T-helper 2 cell treated with Interferon-gamma antibody and Interleukin-4, amounts not matched to agents 100 ng/mL and 5 ng/mL, for 36 hours (primary cell): ENCODE measurements at regions not wholly inside any gene's neighbourhood (a gene's known extent, or its start where the extent isn't known, plus 50 kb on each side); places are given as distances from the start of the nearest gene placed in this dataset.

Experiments used
- intact Hi-C: fragments of 100-400 bp; cut with micrococcal nuclease; formaldehyde crosslinking; loops from one replicate; pipeline ENCODE4 v1.15.1; 2023

DNA sequence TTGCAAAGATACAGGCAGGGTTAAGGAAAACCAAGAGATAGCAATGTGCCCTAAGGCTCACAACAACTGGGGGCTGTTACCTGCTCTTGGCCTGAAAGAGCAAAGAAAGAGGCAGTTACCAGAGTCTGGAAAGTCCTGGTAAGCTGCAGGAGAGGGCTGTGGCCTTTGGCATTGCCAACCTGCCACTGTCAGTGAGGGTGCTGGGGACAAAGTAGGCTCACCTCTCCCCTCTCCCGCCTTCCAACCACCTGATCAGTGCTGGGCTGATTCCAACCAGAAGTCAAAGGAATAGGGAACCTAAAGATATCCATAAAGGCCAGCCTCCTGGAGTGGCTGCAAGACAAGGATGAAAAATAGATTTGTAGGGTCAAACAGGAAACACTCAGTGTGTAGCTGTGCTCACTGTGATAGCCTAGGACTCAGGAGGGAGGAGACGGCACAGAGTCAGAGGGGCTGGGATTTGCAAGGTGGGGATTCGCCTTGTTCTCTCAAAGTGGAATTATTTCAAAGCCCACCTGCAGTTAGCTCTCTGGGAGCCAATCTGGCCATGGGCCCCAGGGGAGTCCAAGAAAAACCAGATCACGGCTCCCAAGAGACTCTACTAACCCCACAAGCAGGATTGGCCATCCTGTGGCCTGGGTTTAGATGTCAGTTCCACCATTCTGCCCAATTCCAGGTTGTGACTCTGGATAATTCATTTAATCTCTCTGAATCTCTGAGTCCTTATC, 204.0 kb upstream of the BCL6 start:
- intact Hi-C loops: no loop called here

DNA sequence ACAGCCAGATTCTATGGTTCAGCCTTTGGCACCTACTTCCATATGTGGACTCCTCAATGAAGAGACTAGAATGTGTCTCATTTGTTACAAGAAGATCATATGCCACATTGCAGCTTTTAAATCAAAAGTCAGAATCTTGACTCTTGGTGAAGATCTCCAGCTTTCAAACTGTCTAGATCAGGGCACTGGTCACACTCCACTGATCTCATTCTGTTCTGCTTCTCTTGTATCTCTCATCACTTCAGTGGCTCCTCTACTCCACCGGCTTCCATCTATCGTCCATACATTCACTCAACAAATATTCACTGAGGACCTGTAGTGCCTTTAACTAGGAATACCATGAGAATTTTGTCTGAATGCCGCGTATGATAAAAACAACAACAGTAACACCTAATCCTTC, 203.3 kb upstream of the LPP start:
- intact Hi-C loops: no loop called here

DNA sequence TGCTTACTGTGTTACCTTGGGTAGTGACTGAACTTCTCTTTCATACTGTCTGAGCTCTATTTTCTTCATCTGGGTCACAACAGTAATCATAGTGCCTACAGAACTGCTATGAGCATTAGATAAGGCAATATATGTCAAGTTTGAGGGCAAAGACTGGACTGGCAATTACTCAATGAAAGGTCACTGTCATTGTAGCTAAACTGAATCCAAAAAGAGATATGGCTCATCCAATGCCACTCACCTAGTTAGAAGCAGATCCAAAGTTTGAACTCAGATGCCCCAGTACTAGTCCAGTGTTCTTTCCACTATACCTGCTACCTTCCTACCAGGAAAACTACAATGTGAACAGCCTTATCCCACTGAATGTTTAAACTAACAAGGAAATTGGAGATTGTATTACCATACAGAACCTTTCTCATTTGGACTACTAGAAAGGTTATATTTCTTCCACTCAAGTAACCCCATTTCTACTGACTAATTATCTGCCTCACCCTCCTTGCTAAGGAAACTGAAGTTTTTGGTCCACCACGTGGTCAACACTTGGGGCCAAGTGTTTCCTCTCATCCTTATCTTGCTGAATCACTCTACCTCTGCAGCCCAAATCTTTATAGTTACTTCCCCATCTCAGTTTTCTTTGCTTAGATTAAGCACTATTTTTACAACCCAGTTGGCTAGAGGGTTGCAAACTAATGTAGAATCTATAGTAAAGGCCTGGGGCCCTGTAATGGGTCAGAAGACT, 202.3 kb upstream of the LPP start:
- intact Hi-C loops: no loop called here

DNA sequence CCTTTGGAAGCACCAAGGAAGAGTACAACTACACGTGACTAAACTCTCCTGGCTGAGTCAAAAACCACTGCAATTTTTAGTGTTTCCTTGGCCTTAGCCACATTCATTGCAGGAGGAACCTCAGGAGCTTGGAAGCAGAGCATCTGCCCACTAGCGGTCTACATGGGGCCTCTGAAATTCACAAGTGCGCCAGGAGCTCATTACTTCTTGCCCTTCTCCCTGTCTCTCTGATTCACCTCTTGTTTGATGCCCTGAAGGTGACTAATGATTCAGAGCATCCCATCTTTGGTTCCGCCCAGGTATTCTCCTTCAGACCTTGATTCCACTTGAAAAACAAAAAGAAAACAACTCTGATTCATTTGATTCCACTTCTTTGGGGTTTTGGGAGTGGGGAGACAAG, 201.1 kb upstream of the LPP start:
- intact Hi-C loops: no loop called here

DNA sequence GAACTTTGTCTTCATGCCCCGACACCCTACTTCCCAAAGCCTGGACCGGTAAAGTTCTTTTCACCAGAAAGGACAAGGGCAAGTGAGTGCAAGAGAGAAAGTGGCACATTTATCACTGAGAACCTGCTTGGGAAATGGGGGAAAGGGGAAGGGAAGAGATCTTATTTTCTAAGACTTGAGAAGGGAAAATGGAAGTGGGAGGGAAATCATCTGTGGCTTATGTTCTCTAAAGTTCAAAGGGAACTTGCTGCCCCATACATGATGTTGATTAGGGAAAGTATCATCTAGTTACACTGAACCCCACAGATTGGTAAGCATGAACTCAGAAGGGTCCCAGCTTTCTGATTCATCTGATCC, 199.5 kb upstream of the LPP start:
- intact Hi-C loops: no loop called here

DNA sequence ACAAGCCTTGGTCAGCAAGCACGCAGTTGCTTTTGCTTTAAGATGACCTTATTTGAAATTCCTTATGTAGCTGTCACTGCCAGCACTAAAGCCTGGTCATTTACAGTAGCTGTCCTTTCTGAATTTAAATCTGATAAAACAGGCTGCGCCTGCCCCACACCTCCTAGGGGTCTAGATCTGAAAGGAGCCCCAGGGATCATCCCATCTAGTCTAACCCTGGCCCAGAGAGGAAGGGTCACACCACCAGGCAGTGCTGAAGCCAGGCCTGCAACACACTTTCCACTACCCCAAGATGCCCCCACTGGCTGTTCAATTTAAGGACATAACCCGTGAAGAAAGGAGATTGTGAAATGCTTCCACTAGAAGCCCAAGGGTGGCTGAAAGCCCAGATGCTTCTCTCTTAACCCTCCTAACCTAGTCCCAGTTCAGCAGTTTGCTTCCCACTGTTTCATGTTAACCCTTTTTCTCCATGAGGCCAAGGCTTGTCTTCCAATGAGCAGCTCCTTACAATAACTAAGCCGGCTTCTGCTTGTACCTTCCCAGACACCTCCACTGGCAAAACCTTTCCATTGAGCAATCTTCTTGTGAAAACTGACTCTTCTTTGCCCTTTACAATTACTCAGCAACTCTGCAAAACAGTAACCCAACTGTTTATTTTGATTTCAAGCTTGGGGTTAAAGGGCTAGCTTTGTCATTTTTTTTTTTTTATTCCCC, 198.9 kb upstream of the LPP start:
- intact Hi-C loops: no loop called here

DNA sequence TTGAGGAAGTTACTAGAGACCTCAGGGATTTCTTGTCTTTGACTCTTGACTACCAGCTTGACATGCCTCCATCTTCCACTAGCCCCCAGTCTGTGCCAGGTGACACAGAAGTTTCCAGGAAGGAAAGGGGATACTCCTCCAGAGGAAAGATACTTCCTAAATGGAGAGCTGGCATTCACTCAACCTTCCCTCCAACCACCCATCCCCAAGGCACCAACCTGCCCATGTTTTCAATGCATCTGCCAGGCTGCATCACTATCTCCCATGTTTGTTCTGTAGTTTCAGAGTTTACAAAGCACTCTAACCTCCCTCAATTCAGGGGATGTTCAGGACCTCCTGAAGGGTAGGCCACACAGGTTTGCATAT, 198.4 kb upstream of the LPP start:
- intact Hi-C loops: no loop called here

DNA sequence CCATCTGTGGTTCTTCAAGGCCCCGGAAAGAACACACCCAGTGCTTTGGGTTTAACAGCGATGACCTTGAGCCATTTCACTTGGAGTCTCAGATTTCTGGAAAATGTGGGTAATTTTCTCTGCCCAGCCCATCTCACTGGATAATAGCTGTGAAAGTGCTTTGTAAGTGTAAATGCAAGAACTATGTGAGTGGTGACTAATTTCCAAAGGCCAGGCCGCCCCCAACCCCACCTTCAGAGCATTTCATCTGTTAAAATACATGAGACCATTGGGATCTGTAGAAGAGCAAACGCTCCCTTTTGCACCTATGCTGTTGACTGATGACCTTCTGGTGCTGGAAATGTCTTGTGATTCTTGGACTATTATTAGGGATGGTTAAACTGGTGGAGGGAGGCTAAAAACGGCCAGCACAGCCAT, 196.8 kb upstream of the LPP start:
- intact Hi-C loops: no loop called here

DNA sequence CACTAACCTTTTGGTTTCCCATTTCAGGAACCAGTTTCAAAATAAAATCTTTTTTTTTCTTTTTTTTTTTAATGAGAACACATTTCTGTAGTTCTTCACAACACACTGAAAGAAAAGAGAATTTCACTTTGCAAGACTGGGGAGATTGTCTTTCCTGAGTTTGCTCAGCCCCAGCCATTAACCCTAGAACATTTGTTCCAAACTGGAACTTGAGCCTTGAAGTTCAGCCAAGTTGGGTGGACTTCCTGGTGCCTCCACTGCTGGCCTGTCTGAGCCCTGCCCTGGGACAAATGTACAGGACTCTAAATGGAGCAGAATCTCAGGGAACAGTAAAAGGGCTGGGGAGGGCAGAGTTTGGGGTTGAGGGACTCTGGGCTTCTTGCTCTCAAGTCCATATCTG, 196.4 kb upstream of the LPP start:
- intact Hi-C loops: no loop called here

DNA sequence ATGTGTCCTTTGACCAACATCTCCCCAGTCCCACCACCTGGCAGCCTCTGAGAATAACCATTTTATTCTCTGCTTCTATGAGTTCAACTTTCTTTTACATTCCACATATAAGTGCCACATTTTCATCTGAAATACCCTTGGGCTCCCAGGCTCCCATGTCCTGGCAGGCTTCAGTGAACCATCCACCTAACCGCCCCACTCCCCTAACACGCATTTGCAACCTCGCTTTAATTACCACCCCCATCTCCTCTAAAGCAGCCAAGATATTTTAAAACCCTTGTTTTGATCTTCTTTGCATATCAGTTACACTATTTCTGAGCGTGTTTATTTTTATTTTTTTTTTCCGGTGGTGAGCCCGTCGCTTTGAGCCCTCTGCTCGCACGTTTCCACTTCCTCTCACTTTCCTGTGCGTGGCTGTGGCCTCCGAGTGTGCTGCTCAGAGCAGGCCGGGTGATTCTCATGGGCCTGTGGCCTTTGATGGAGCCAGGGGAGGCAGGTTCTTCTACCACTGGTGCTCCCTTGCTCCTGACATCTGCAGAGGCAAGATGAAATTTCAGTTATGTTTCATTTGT, 195.4 kb upstream of the LPP start:
- intact Hi-C loops: no loop called here

DNA sequence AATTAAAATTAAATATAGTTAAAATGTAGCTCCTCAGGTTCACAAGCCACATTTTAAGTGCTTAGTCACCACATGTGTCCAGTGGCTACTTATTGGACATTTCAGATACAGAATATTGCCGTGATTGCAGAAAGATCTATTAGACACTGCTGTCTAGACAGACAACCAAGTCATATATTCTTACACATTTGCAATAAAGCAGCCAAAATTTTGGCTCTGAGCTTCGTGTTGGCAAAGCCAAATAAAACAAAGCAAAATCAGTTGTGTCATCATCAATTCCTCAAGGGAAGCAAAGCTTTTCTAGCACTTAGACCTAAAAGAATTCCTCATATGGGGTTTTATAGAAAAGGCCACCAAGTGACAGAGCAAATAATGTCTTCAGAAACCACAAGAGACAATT, 193.1 kb upstream of the LPP start:
- intact Hi-C loops: no loop called here

DNA sequence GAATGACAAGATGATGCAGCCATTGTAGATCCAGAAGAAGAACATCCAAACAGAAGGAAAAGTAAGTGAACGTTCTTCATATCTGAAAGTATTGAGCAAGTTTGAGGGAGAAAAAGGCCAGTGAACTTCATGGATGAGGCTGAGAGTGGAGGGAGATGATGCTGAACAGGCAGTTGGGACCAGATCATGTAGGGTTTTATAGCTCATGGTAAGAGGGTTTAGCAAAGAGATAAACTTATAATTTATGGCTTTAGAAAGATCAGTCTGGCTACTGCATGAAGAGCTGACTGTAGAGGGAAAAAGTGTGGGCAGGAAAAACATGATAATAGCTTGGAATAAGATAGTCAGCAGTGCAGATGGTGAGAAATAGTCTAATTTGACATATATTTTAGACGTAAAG, 192.6 kb upstream of the LPP start:
- intact Hi-C loops: no loop called here

DNA sequence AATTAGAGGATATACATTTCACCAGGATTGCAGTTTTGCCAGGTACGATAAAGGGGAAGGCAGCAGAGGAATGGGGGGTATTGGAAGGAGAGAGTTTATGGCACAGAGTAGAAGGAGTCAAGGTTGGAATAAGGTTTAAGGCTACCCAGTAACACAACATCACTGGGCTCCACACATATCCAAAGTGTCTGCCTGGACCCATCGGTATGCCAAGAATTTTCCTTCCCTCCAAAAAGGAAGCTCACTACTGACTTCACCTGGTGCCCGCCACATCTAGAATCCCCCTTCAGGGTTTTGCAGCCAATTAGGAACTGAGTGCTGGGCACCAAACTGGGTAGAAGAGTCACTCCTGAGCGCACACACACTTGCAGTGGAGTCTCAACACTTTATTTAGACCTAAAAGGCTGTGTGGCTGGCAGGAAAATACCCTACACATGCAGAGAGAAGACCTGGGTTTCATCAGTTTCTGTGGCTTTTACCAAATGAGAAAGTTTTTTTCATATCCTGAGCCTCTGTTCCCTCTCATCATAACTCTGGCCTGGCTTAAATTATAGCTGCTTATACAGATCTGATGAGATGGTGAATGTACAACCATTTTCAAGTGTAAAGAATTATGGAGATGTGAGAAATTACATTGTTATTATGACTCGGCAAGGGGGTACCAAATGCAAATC, 190.8 kb upstream of the LPP start:
- intact Hi-C loops: loop anchor here (1.0 kb wide), 1 partner anchor 44 kb away; no protein-coding TSS in a partner anchor

DNA sequence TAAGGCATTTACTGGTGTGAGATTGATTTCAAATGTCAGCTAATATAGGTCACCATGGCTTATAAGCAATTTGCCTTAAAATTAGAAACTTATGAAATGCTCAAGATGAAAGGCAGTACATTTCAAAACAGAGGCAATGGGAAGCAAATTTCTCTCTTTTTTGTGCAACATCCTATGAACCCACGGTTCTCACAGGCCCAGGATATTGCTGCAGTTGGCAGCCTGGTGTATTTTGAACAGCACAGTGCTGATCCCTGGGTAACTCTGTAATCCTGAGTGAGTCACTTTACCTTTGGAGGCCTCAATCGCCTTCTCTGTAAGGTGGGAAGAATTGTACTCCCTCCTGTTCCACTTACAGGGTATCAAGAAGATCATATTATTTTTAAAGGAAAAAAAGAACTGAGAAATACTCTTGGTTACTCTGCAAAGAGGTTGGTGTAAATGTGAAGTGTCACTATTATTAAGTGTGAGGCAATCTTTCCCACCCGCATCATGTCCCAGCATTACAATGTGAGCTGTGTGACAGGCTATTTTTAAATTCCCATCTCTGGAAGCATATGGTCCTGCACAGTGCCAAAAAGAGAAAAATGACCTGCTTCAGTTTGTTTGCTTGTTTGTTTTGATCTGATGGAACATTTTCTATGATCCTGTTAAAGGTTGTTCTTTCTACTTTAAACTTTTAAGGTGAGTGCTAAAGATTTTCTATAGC, 190.1 kb upstream of the LPP start:
- intact Hi-C loops: loop anchor here (1.0 kb wide), 1 partner anchor 45 kb away; no protein-coding TSS in a partner anchor

DNA sequence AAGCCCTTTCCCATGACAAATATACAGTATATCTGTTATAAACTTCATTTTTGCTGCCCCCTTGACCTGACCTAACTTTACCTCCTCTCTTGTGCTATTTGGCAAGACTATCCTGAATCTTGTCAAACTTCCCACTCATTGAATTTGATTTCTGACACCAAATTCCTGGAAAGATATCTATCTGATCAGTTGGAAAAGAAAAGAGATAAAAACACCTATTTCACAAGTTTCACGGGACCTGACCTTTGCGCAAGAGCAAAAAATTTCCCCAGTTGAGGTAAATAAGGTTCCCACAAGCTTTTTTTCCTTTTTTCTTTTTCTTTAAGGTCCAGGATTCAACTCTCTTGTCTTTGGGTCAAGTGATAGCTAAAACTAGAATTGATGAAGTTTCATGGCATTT, 189.2 kb upstream of the LPP start:
- intact Hi-C loops: no loop called here

DNA sequence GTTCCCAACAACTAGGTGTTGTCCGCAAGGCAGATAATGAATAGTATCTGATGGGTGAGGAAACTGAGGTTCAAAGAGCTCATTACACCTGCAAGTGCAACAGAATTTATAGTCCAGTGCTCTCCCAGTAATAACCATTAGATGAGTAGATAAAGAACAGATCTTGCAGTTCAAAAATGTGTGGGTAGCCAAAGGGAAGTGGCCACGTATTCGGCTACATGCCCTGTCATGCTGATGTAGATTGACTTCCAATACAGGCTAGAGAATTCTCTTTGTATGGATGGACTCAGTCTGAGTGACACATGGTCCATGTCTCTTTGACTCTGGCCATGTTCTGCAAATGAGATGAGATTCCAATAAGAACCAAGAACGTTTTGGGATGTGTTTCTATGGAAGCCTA, 187.9 kb upstream of the LPP start:
- intact Hi-C loops: no loop called here

DNA sequence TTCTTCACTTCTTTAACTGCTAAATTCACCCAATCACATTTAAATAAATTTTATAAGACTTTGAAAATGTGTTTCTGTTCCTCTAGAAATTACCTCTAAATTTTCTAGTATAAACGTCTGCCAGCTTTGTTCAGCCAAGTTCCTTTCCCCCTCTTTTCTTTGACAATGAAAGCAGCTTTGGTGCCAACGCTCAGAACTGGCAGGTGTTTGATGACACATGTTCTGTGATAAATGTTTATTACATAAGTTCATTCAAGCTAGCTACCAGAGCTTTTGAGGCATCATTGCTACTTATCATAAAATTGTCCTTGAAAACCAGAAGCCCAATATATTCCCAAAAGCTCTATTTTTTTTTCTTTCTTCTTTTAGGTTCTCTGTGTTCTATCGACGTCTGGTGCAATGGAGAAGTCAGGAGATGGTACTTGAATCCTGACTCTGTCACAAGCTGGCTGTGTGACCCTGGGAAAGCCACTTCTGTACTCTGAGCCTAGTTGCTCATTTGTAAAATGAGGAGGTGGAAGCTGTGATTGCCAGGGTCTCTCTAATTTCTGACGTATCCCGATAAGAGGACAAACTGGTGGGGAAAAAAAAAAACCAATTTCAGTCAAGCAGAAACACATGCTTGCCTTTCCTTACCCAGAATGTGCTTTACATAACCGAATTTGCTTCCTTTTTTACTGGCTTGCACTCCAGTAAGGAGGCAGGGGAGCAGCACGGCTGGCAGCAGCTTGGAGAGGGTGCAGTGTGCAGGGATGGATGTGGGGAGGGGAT, 187.1 kb upstream of the LPP start:
- intact Hi-C loops: no loop called here

DNA sequence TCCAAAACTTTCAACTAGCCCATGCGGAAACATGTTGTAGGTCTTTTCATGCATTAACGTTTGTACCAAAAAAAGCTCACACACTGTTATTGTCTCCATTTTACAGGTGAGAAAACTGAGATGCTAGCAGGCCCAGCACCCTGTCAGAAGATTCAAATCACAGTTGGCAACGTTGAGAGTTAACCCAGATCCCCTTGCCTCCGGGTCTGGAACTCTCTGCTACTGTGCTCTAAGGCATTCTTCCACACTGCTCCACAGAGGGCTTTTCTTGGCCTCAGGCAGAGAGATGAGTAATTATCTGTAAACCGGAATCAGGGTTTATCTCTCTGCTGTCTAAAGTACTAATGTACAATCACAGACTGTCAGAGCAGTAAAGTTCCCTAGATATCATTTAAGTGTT, 186.0 kb upstream of the LPP start:
- intact Hi-C loops: no loop called here

DNA sequence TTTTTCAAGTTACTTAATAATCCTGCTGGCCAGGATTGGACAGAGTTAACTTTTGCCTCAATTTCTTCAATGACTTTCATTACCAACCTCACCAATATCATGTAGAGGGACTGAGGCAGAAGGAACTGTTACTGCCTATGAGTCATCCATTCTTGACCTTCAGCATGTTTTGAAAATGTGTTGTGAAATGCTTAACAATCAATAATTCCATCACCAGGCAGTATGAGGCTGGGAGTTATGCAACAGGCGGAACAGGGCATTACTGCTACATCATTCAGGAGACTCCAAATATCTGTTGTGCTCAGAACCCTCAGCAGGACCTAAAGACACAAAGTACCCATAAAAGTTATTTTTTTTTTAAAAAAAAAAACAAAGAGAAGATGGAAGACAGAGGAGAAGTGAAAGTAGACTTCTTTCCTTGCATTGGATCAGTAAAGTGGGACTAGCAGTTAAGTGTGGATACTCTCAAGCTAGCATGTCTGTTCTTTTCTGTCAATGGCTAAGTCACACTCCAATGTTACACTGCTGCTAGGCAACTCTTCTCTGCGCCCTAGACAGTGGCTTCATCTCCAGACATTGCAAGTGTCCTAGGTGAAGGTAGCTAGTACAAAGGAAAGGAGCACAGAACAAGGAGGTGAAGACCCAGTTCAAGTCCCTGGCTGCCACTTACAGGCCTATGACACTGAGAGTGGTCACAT, 184.9 kb upstream of the LPP start:
- intact Hi-C loops: no loop called here

DNA sequence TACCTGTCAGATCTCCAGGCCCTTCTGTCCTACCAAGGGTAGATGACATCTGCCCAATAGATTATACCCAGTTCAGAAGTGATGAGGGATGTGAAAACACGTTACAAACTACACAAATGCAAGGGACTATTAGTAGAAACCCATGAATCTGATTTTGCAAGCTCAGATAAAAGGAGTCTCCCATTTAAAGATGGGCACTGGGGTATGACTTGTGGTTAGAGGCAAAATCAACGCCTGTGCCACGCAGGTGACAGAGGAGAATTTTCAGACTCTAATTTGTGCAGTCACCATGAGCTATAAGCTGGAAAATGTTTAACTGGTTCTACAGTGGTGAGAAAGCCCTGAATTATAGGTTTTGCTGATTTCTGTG, 184.4 kb upstream of the LPP start:
- intact Hi-C loops: no loop called here
